SK-N-SH (cell line): ENCODE measurements at regions not wholly inside any gene's neighbourhood (a gene's known extent, or its start where the extent isn't known, plus 50 kb on each side); places are given as distances from the start of the nearest gene placed in this dataset.

Experiments used
- CTCF ChIP-seq: fragments of 200-600 bp; sonication (generic); IDR thresholded peaks from 2 replicates; pipeline ENCODE4 v1.6.1; 2017; ENCODE audit warnings: antibody characterized with exemption, mild to moderate bottlenecking, moderate library complexity
- MAX ChIP-seq: IDR thresholded peaks from 2 replicates; pipeline ENCODE4 v1.4.0; 2012; ENCODE audit warnings: low read depth
- RCOR1 ChIP-seq: fragments of 150-350 bp; IDR thresholded peaks from 2 replicates; pipeline ENCODE4 v1.6.1; 2017; ENCODE audit warnings: antibody characterized with exemption, low read length

GRCh38 chr6:135644394-135644793 is 146.9 kb upstream of the AHI1 start:
- TF ChIP-seq RCOR1 (no peak), MAX (no peak), CTCF (no peak)
